PFSK-1 (cell line): ENCODE measurements at regions not wholly inside any gene's neighbourhood (a gene's known extent, or its start where the extent isn't known, plus 50 kb on each side); places are given as distances from the start of the nearest gene placed in this dataset.

ENCODE experiments used
- FOXP2 ChIP-seq: optimal IDR thresholded peaks from 2 replicates; pipeline ENCODE3; 2011; ENCODE audit warnings: borderline replicate concordance, control low read depth, inconsistent platforms; ENCODE audit not compliant: insufficient read depth; ENCODE audit errors: extremely low read length, extremely low read depth
- POLR2AphosphoS5 ChIP-seq: IDR thresholded peaks from 2 replicates; pipeline ENCODE4 v1.6.1; 2012; ENCODE audit warnings: low read depth, mild to moderate bottlenecking, control low read depth, low read length, moderate library complexity
- REST ChIP-seq, 2 experiments: IDR thresholded peaks; 2 replicates each; pipeline versions ENCODE4 v1.6.1 to v1.8.0; 2011 to 2012; ENCODE audit warnings: low read depth in 2 of 2, low read length in 2 of 2, control low read depth in 1 of 2, inconsistent platforms in 1 of 2, mild to moderate bottlenecking in 1 of 2, moderate library complexity in 1 of 2; ENCODE audit not compliant: insufficient read depth in 1 of 2
- SIN3A ChIP-seq: IDR thresholded peaks from 2 replicates; pipeline ENCODE4 v1.6.1; 2012; ENCODE audit warnings: mild to moderate bottlenecking, low read length, moderate library complexity, borderline replicate concordance; ENCODE audit not compliant: insufficient read depth
- TAF1 ChIP-seq: IDR thresholded peaks from 2 replicates; pipeline ENCODE4 v1.6.1; 2012; ENCODE audit warnings: low read length, control low read depth, borderline replicate concordance; ENCODE audit not compliant: insufficient read depth

- TF ChIP-seq REST (IDR thresholded peaks at IDR 0.05; ENCODE audit: insufficient read depth in 1 of 2, low read depth in 2 of 2, low read length in 2 of 2) (no peak), FOXP2 (no peak), POLR2AphosphoS5 (no peak), SIN3A (no peak), TAF1 (no peak)
These were observed 263.9 kb upstream of the CITED2 start for GRCh38 chr6:139638179-139638941.

- TF ChIP-seq REST (IDR thresholded peaks at IDR 0.05; ENCODE audit: insufficient read depth in 1 of 2, low read depth in 2 of 2, low read length in 2 of 2) (no peak), FOXP2 (no peak), SIN3A (no peak), TAF1 (no peak), POLR2AphosphoS5 (no peak)
These were observed 263.3 kb upstream of the CITED2 start for GRCh38 chr6:139637766-139638165.

- no peak for TF ChIP-seq FOXP2
- no peak for TF ChIP-seq SIN3A
- TF ChIP-seq POLR2AphosphoS5, result no peak
- TF ChIP-seq REST (IDR thresholded peaks at IDR 0.05; ENCODE audit: insufficient read depth in 1 of 2, low read depth in 2 of 2, low read length in 2 of 2), result no peak
- no peak for TF ChIP-seq TAF1
These were observed 261.9 kb upstream of the CITED2 start for GRCh38 chr6:139636391-139636790.

- TF ChIP-seq REST (IDR thresholded peaks at IDR 0.05; ENCODE audit: insufficient read depth in 1 of 2, low read depth in 2 of 2, low read length in 2 of 2) (no peak), FOXP2 (no peak), POLR2AphosphoS5 (no peak), TAF1 (no peak), SIN3A (no peak)
These were observed 261.1 kb upstream of the CITED2 start for GRCh38 chr6:139635401-139636130.
